ENCODE measurements at regions not wholly inside any gene's neighbourhood (a gene's known extent, or its start where the extent isn't known, plus 50 kb on each side); places are given as distances from the start of the nearest gene placed in this dataset. TPM values are rescaled to one million over a fixed set of nuclear protein-coding genes. Genes with fewer than 3 reads are reported as not detected.
"Not testable (repeated sequence)": the region's sequence is repeated elsewhere in the genome, so short reads cannot be mapped to it uniquely, and the experiment has no call there.

DNA sequence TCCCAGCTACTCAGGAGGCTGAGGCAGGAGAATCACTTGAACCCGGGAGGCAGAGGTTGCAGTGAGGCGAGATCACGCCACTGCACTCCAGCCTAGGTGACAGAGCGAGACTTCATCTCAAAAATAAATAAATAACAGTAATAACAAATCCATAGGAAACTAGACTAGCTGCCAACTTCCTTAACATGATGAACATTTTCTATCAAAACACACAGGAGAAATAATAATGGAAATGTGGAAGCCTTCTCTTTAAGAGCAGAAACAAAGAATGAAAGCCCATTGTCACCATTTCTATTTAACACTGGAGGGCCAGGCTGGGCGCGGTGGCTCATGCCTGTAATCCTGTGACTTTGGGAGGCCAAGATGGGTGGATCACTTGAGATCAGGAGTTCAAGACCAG, 56.7 kb upstream of the SMURF2 start:
- not testable (repeated sequence) for H3K36me3 ChIP-seq (ENCODE audit: insufficient read depth, low read length); H3K4me3 ChIP-seq (ENCODE audit: low read length); H3K27me3 ChIP-seq (ENCODE audit: low read length); H2AFZ ChIP-seq (ENCODE audit: low read length); H4K20me1 ChIP-seq (ENCODE audit: insufficient read depth, low read depth, low read length); H3K27ac ChIP-seq (ENCODE audit: low read length); H3K4me1 ChIP-seq (ENCODE audit: low read length); H3K9ac ChIP-seq (ENCODE audit: low read length); H3K9me3 ChIP-seq (ENCODE audit: low read length); H3K9me2 ChIP-seq (replicated peaks; ENCODE audit: insufficient read depth, low read length); DNase-seq; H3K4me2 ChIP-seq (ENCODE audit: low read depth, low read length, poor library complexity, severe bottlenecking); H3K79me2 ChIP-seq (ENCODE audit: low read length)

DNA sequence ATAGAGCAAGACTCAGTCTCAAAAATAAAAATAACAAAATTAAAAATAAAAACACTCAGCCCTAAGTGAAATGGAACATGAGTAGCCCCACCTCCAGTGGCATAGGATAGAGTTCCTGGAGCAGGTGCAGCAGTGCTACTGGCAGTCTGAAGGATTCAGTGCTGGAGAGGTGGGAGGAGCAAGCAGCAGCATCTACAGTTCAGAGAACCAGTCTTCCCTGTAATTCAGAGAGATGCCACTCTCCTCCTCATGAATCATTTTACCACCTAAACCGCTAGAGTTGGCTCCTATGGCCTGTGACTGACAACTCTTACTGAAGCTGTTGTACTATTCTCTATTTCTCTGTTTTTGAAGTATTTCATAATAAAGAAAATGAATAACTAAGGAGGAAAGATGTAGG, 56.0 kb upstream of the SMURF2 start:
- Histone ChIP-seq H3K27me3 (ENCODE audit: low read length) (no peaks in the 10 kb centered on the region), H3K79me2 (ENCODE audit: low read length) (no peaks in the 10 kb centered on the region), H4K20me1 (ENCODE audit: insufficient read depth, low read depth, low read length) (no peaks in the 10 kb centered on the region), H3K4me3 (ENCODE audit: low read length) (no peak overlapping the region), H3K9me2 (replicated peaks; ENCODE audit: insufficient read depth, low read length) (no peaks in the 10 kb centered on the region), H2AFZ (ENCODE audit: low read length) (no peak overlapping the region), H3K9me3 (ENCODE audit: low read length) (no peaks in the 10 kb centered on the region), H3K27ac (ENCODE audit: low read length) (no peak overlapping the region), H3K9ac (ENCODE audit: low read length) (no peak overlapping the region), H3K36me3 (ENCODE audit: insufficient read depth, low read length) (no peaks in the 10 kb centered on the region), H3K4me1 (ENCODE audit: low read length) (no peaks in the 10 kb centered on the region), H3K4me2 (ENCODE audit: low read depth, low read length, poor library complexity, severe bottlenecking) (no peak overlapping the region)
- DNase-seq: no peak

DNA sequence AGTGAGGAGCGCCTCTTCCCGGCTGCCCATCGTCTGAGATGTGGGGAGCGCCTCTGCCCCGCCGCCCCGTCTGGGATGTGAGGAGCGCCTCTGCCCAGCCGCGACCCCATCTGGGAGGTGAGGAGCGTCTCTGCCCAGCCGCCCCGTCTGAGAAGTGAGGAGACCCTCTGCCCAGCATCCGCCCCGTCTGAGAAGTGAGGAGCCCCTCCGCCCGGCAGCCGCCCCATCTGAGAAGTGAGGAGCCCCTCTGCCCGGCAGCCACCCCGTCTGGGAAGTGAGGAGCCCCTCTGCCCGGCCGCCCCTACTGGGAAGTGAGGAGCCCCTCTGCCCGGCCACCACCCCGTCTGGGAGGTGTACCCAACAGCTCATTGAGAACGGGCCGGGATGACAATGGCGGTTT, 54.4 kb upstream of the SMURF2 start:
- H3K4me1 ChIP-seq (ENCODE audit: low read length); H3K27ac ChIP-seq (ENCODE audit: low read length); H3K79me2 ChIP-seq (ENCODE audit: low read length); H3K36me3 ChIP-seq (ENCODE audit: insufficient read depth, low read length); H3K9ac ChIP-seq (ENCODE audit: low read length); H3K9me3 ChIP-seq (ENCODE audit: low read length); H3K4me3 ChIP-seq (ENCODE audit: low read length); H3K4me2 ChIP-seq (ENCODE audit: low read depth, low read length, poor library complexity, severe bottlenecking); H2AFZ ChIP-seq (ENCODE audit: low read length); H3K9me2 ChIP-seq (replicated peaks; ENCODE audit: insufficient read depth, low read length); H4K20me1 ChIP-seq (ENCODE audit: insufficient read depth, low read depth, low read length); H3K27me3 ChIP-seq (ENCODE audit: low read length); DNase-seq: not testable (repeated sequence)

DNA sequence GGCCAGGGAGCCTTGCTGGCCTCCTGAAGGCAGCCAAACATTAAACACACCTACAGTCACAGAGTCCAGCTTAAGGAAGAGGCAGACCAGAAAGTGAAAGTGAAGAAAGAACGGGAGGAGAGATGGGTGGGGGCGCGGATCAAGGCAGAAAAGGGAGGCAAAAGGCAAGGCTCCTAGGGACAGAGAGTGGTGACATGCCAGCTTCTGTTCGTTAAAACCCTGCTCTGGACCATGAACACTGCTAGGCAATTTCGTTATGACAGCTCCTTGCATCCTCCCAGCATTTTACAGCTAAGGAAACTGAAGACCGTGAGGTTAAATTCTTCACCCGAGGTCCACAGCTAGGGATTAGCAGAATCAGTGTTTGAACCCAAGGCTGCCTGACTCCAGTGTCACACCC, 51.7 kb upstream of the SMURF2 start:
- H3K36me3 ChIP-seq (ENCODE audit: insufficient read depth, low read length); H3K27ac ChIP-seq (ENCODE audit: low read length); DNase-seq; H3K79me2 ChIP-seq (ENCODE audit: low read length); H3K27me3 ChIP-seq (ENCODE audit: low read length); H3K4me1 ChIP-seq (ENCODE audit: low read length); H3K9me2 ChIP-seq (replicated peaks; ENCODE audit: insufficient read depth, low read length); H4K20me1 ChIP-seq (ENCODE audit: insufficient read depth, low read depth, low read length); H3K9me3 ChIP-seq (ENCODE audit: low read length): not testable (repeated sequence)
- peak overlapping the region; percentile 49; the same call in 1 of the 2 replicates for H3K4me3 ChIP-seq (ENCODE audit: low read length)
- H3K4me2 ChIP-seq (ENCODE audit: low read depth, low read length, poor library complexity, severe bottlenecking): peak overlapping the region; percentile 46
- peak overlapping the region; percentile 47; the same call in 1 of the 2 replicates for H3K9ac ChIP-seq (ENCODE audit: low read length)
- peak overlapping the region; percentile 71; the same call in 1 of the 2 replicates for H2AFZ ChIP-seq (ENCODE audit: low read length)

DNA sequence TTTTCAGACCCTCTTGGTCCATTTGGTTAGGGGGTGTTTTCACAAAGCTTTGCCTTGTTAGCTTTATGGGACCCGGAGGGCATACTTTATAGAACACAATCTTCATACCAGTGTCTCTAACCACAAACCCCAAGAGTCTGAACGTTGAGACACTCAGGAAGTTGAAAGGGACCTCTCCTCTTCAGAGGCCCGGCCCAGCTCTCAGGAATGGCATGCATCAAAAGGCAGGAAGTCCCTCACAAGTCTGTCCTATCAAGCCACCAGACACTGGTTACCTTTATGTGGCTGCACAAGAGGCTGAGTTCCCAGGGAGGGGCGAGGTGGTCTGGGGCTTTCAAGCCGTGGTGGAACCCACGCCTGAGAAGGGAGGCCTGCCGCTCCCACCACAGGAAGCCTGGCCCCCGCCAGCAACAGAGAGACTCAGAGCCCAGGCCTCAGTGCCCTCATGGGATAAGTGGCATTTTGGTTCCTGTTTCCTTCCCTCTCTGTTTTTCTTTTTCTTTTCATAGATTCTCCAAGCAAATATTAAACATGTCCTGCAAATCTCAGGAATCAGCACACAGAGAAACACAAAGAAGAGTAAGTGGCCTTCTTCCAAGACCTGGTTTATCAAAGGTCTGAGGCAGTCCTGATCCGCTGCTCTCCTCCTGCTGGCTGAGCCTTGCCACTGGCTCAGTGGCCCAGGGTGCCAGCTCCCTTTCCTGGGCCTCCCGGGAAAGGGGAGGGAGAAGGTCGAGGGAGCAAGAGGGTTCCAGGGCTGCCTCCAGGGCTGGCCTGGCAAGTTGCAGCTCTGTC, 50.6 kb upstream of the SMURF2 start:
- H3K9me3 ChIP-seq (ENCODE audit: low read length); H3K4me2 ChIP-seq (ENCODE audit: low read depth, low read length, poor library complexity, severe bottlenecking); H3K79me2 ChIP-seq (ENCODE audit: low read length); H3K36me3 ChIP-seq (ENCODE audit: insufficient read depth, low read length); H3K27ac ChIP-seq (ENCODE audit: low read length); H3K27me3 ChIP-seq (ENCODE audit: low read length); H3K9ac ChIP-seq (ENCODE audit: low read length); H3K9me2 ChIP-seq (replicated peaks; ENCODE audit: insufficient read depth, low read length); H3K4me1 ChIP-seq (ENCODE audit: low read length); H4K20me1 ChIP-seq (ENCODE audit: insufficient read depth, low read depth, low read length); H3K4me3 ChIP-seq (ENCODE audit: low read length); H2AFZ ChIP-seq (ENCODE audit: low read length); DNase-seq: not testable (repeated sequence)

Small RNA genes in the stretch of these regions (small RNA-seq; reads per million reads assigned to genes)
- 0.16 reads per million for gene AC103810.3
- not detected for gene BPTFP1
- gene MINOS1P2: not detected
- gene MIR6080: not detected
